HepG2 (cell line): ENCODE measurements at regions not wholly inside any gene's neighbourhood (a gene's known extent, or its start where the extent isn't known, plus 50 kb on each side); places are given as distances from the start of the nearest gene placed in this dataset.

ENCODE experiments used
- ATF2 ChIP-seq: sonication (generic); formaldehyde crosslinking; IDR thresholded peaks from 2 replicates; pipeline ENCODE4 v1.4.0; 2020; ENCODE audit warnings: missing genetic modification reagents
- ATF6 ChIP-seq: sonication (generic); formaldehyde crosslinking; conservative IDR thresholded peaks from 2 replicates; pipeline ENCODE4 v1.4.0; 2020; ENCODE audit warnings: missing genetic modification reagents
- ATF7 ChIP-seq, 2 experiments: fragments of 450-650 bp in 1 of 2; sonication (generic) in 1 of 2; formaldehyde crosslinking in 1 of 2; IDR thresholded peaks; 2 replicates each; pipeline versions ENCODE4 v1.4.0 to v1.6.1; 2016 to 2020; ENCODE audit warnings: antibody characterized with exemption in 1 of 2, mild to moderate bottlenecking in 1 of 2, missing genetic modification reagents in 1 of 2
- BRD4 ChIP-seq: sonication (generic); formaldehyde crosslinking; IDR thresholded peaks from 2 replicates; pipeline ENCODE4 v1.4.0; 2020; ENCODE audit warnings: missing genetic modification reagents
- CBX1 ChIP-seq: IDR thresholded peaks from one replicate; pipeline ENCODE4 v1.6.1; 2016; ENCODE audit warnings: antibody characterized with exemption, low read depth
- RARA ChIP-seq: IDR thresholded peaks from 2 replicates; pipeline ENCODE4 v1.6.1; 2016; ENCODE audit warnings: missing genetic modification reagents, missing compliant biosample characterization
- THRA ChIP-seq: sonication (generic); formaldehyde crosslinking; IDR thresholded peaks from 2 replicates; pipeline ENCODE4 v1.4.0; 2020; ENCODE audit warnings: missing genetic modification reagents, borderline replicate concordance
- YEATS4 ChIP-seq: sonication (generic); formaldehyde crosslinking; IDR thresholded peaks from 2 replicates; pipeline ENCODE4 v1.4.0; 2020; ENCODE audit warnings: missing genetic modification reagents, borderline replicate concordance
- ZBTB20 ChIP-seq: sonication (generic); formaldehyde crosslinking; IDR thresholded peaks from 2 replicates; pipeline ENCODE4 v1.8.1; 2023; ENCODE audit warnings: missing genetic modification reagents, low read depth, mild to moderate bottlenecking, borderline replicate concordance
- ZBTB49 ChIP-seq: sonication (generic); formaldehyde crosslinking; IDR thresholded peaks from 2 replicates; pipeline ENCODE4 v1.4.0; 2020; ENCODE audit warnings: missing genetic modification reagents, borderline replicate concordance
- ZNF44 ChIP-seq: sonication (generic); formaldehyde crosslinking; IDR thresholded peaks from 2 replicates; pipeline ENCODE4 v1.5.1; 2020; ENCODE audit warnings: mild to moderate bottlenecking, missing genetic modification reagents
- ZNF446 ChIP-seq: sonication (generic); formaldehyde crosslinking; IDR thresholded peaks from 2 replicates; pipeline ENCODE4 v1.5.0; 2020; ENCODE audit warnings: mild to moderate bottlenecking, missing genetic modification reagents
- ZNF816 ChIP-seq: sonication (generic); formaldehyde crosslinking; IDR thresholded peaks from 2 replicates; pipeline ENCODE4 v1.8.0; 2022; ENCODE audit warnings: missing genetic modification reagents, mild to moderate bottlenecking, borderline replicate concordance

GRCh38 chr2:47272031-47272864 lies 95.9 kb upstream of the CALM2 start (continued):
- peak; percentile 77; the same call in 1 of the 2 replicates for TF ChIP-seq ZBTB49
- TF ChIP-seq ZNF816: no peak
- peak; percentile 70; the same call in 1 of the 2 replicates for TF ChIP-seq ZNF44 (CRISPR knock-in tag)
- TF ChIP-seq CBX1: no peak
- TF ChIP-seq RARA (CRISPR knock-in tag): 0 out of 2 replicates have a peak, but pooled peaks have one; percentile 14
- TF ChIP-seq ZBTB20 (CRISPR knock-in tag): 0 out of 2 replicates have a peak, but pooled peaks have one; percentile 37
- no peak for TF ChIP-seq ATF7 (IDR thresholded peaks at IDR 0.05)
- TF ChIP-seq ATF7 (CRISPR knock-in tag; IDR thresholded peaks at IDR 0.05): peak; percentile 3; the same call in 1 of the 2 replicates
- TF ChIP-seq ATF6 (CRISPR knock-in tag): peak; percentile 83; the same call in 1 of the 2 replicates
- peak; percentile 62 for TF ChIP-seq THRA (CRISPR knock-in tag)
- peak; percentile 22; the same call in 1 of the 2 replicates for TF ChIP-seq ATF2 (CRISPR knock-in tag)
- TF ChIP-seq BRD4 (CRISPR knock-in tag): no peak
- no peak for TF ChIP-seq ZNF446 (CRISPR knock-in tag)
- TF ChIP-seq YEATS4 (CRISPR knock-in tag): peak; percentile 30; the same call in 1 of the 2 replicates
